ENCODE measurements at regions not wholly inside any gene's neighbourhood (a gene's known extent, or its start where the extent isn't known, plus 50 kb on each side); places are given as distances from the start of the nearest gene placed in this dataset.

DNA sequence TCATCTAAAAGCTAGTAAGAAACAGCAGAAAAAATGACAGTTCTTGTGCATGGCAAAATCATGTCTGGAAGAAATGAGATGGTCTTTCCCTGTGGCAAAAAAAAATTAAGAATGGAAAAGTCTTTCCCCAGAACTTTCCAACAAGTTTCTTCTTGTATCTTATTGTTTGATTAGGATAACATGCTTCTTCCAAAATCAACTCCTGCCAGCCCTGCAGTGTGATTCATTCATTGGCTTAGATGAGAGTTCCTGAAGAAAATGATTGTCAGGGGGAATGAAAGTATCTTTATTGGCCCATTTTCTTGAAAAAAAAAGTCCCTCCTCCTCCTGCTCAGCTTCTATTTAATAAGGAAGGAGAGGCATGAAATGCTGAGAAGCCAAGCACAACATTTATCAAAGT, 407.7 kb downstream of the ARAP2 start:
- CTCF ChIA-PET = no interaction called here
- Mint-ChIP-seq H3K4me1 (no peaks in the 10 kb centered on the region), H3K27me3 (no peaks in the 10 kb centered on the region), H3K9me3 (no peaks in the 10 kb centered on the region), H3K4me3 (no peak overlapping the region), H3K36me3 (no peaks in the 10 kb centered on the region), H3K27ac (no peak overlapping the region)
- POLR2A ChIA-PET = no interaction called here
- no peaks in the 10 kb centered on the region for H3K4me1 ChIP-seq (ENCODE audit: control insufficient read depth in 1 of 2, extremely low read depth in 1 of 2, insufficient read depth in 2 of 2, low read length in 2 of 2)
- ATAC-seq (replicated peaks in 1 of 4) (no peak), DNase-seq (no peak)
- H3K36me3 ChIP-seq (ENCODE audit: control insufficient read depth in 2 of 2, extremely low read depth in 1 of 2, insufficient read depth in 1 of 2, low read length in 1 of 2) = no peaks in the 10 kb centered on the region
- no peak overlapping the region for H3K27ac ChIP-seq (ENCODE audit: low read length)
- H3K4me3 ChIP-seq (ENCODE audit: control insufficient read depth in 1 of 2, extremely low read depth in 1 of 2, low read length in 1 of 2) = no peak overlapping the region
- no peaks in the 10 kb centered on the region for H3K9me3 ChIP-seq
- no peaks in the 10 kb centered on the region for H3K27me3 ChIP-seq (replicated peaks in 1 of 2; ENCODE audit: control insufficient read depth in 2 of 2, extremely low read depth in 1 of 2, insufficient read depth in 2 of 2, low read length in 1 of 2)

GRCh38 chr4:35867057-35867456, 377.3 kb downstream of the ARAP2 start:
- Histone ChIP-seq H3K4me3 (ENCODE audit: control insufficient read depth in 1 of 2, extremely low read depth in 1 of 2, low read length in 1 of 2) (no peak overlapping the region), H3K27me3 (replicated peaks in 1 of 2; ENCODE audit: control insufficient read depth in 2 of 2, extremely low read depth in 1 of 2, insufficient read depth in 2 of 2, low read length in 1 of 2) (peaks cover 0 to 3% of the 10 kb centered on the region in 2 experiments), H3K36me3 (ENCODE audit: control insufficient read depth in 2 of 2, extremely low read depth in 1 of 2, insufficient read depth in 1 of 2, low read length in 1 of 2) (no peaks in the 10 kb centered on the region), H3K27ac (ENCODE audit: low read length) (no peak overlapping the region), H3K4me1 (ENCODE audit: control insufficient read depth in 1 of 2, extremely low read depth in 1 of 2, insufficient read depth in 2 of 2, low read length in 2 of 2) (no peaks in the 10 kb centered on the region), H3K9me3 (no peaks in the 10 kb centered on the region)
- ATAC-seq (replicated peaks in 1 of 4) (no peak), DNase-seq (no peak)
- no peaks in the 10 kb centered on the region for H3K9me3 Mint-ChIP-seq
- no peaks in the 10 kb centered on the region for H3K36me3 Mint-ChIP-seq
- no peaks in the 10 kb centered on the region for H3K27me3 Mint-ChIP-seq
- ChIA-PET POLR2A (no interaction called here), CTCF (no interaction called here)
- H3K4me3 Mint-ChIP-seq = no peak overlapping the region
- no peak overlapping the region for H3K27ac Mint-ChIP-seq
- no peaks in the 10 kb centered on the region for H3K4me1 Mint-ChIP-seq

- H3K4me1 Mint-ChIP-seq = no peaks in the 10 kb centered on the region
- Histone ChIP-seq H3K36me3 (ENCODE audit: control insufficient read depth in 2 of 2, extremely low read depth in 1 of 2, insufficient read depth in 1 of 2, low read length in 1 of 2) (no peaks in the 10 kb centered on the region), H3K27me3 (replicated peaks in 1 of 2; ENCODE audit: control insufficient read depth in 2 of 2, extremely low read depth in 1 of 2, insufficient read depth in 2 of 2, low read length in 1 of 2) (no peaks in the 10 kb centered on the region), H3K4me1 (ENCODE audit: control insufficient read depth in 1 of 2, extremely low read depth in 1 of 2, insufficient read depth in 2 of 2, low read length in 2 of 2) (no peaks in the 10 kb centered on the region), H3K9me3 (no peaks in the 10 kb centered on the region), H3K4me3 (ENCODE audit: control insufficient read depth in 1 of 2, extremely low read depth in 1 of 2, low read length in 1 of 2) (no peak overlapping the region), H3K27ac (ENCODE audit: low read length) (no peak overlapping the region)
- no peak for ATAC-seq (replicated peaks in 1 of 4)
- H3K36me3 Mint-ChIP-seq = no peaks in the 10 kb centered on the region
- H3K9me3 Mint-ChIP-seq = no peaks in the 10 kb centered on the region
- DNase-seq = no peak
- ChIA-PET POLR2A (no interaction called here), CTCF (no interaction called here)
- no peak overlapping the region for H3K27ac Mint-ChIP-seq
- H3K4me3 Mint-ChIP-seq = no peak overlapping the region
- no peaks in the 10 kb centered on the region for H3K27me3 Mint-ChIP-seq
- no CpG with 5 or more reads among the region's 1 CpG for WGBS (ENCODE audit: insufficient coverage)
Measured at GRCh38 chr4:35872273-35872672, 372.0 kb downstream of the ARAP2 start.

DNA sequence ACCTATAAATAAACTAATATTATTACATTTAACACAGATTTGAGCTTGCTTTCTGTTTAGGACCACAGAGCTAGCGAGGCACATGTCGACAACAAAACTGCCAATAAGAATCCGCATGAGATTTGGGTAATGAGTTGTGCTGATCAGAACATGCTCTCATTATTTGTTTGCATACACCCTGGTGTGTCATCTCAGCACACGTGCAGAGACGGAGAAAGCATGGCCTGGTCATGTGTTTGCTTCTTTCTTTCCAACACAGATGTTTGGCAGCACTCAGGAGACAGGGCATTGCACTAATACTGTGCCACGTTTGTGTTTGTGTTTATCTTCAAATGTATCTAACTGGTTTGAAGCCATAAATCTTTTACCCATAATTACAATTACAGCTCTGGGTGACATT, 364.8 kb downstream of the ARAP2 start:
- WGBS (ENCODE audit: insufficient coverage) = 80% methylated on average over 3 of the region's 6 CpGs
- POLR2A ChIA-PET = no interaction called here
- H3K4me1 ChIP-seq (ENCODE audit: control insufficient read depth in 1 of 2, extremely low read depth in 1 of 2, insufficient read depth in 2 of 2, low read length in 2 of 2) = no peaks in the 10 kb centered on the region
- H3K9me3 ChIP-seq = no peaks in the 10 kb centered on the region
- Mint-ChIP-seq H3K4me1 (no peaks in the 10 kb centered on the region), H3K36me3 (no peaks in the 10 kb centered on the region), H3K4me3 (no peak overlapping the region), H3K27ac (no peak overlapping the region), H3K27me3 (peaks cover 0 to 7% of the 10 kb centered on the region in 2 donors), H3K9me3 (no peaks in the 10 kb centered on the region)
- no peak overlapping the region for H3K4me3 ChIP-seq (ENCODE audit: control insufficient read depth in 1 of 2, extremely low read depth in 1 of 2, low read length in 1 of 2)
- no peaks in the 10 kb centered on the region for H3K27me3 ChIP-seq (replicated peaks in 1 of 2; ENCODE audit: control insufficient read depth in 2 of 2, extremely low read depth in 1 of 2, insufficient read depth in 2 of 2, low read length in 1 of 2)
- no peaks in the 10 kb centered on the region for H3K36me3 ChIP-seq (ENCODE audit: control insufficient read depth in 2 of 2, extremely low read depth in 1 of 2, insufficient read depth in 1 of 2, low read length in 1 of 2)
- DNase-seq (no peak), ATAC-seq (replicated peaks in 1 of 4) (no peak)
- CTCF ChIA-PET = no interaction called here
- H3K27ac ChIP-seq (ENCODE audit: low read length) = no peak overlapping the region

DNA sequence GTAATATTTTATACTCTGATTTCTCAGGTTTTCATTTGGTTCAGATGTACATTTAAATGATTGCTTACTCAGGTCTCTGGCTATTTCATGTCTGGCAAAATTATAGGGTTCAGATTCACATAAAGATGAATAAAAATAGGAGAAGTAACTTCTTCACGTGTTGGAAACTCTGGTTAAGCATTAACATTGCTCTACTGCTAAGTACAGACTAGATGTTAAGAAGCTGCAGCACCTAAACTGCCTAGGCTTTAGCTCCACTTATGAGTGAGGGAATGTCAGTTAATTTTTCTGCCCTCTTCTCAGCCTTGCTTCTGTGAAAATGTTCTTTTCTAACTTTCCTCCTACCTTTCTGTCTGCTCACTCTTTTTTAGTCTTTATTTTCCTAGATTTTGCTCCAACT, 361.2 kb downstream of the ARAP2 start:
- Histone ChIP-seq H3K4me1 (ENCODE audit: control insufficient read depth in 1 of 2, extremely low read depth in 1 of 2, insufficient read depth in 2 of 2, low read length in 2 of 2) (no peaks in the 10 kb centered on the region), H3K36me3 (ENCODE audit: control insufficient read depth in 2 of 2, extremely low read depth in 1 of 2, insufficient read depth in 1 of 2, low read length in 1 of 2) (no peaks in the 10 kb centered on the region), H3K4me3 (ENCODE audit: control insufficient read depth in 1 of 2, extremely low read depth in 1 of 2, low read length in 1 of 2) (no peak overlapping the region), H3K27ac (ENCODE audit: low read length) (no peak overlapping the region), H3K27me3 (replicated peaks in 1 of 2; ENCODE audit: control insufficient read depth in 2 of 2, extremely low read depth in 1 of 2, insufficient read depth in 2 of 2, low read length in 1 of 2) (no peaks in the 10 kb centered on the region), H3K9me3 (no peaks in the 10 kb centered on the region)
- DNase-seq (no peak), ATAC-seq (replicated peaks in 1 of 4) (no peak)
- WGBS (ENCODE audit: insufficient coverage) = no CpG with 5 or more reads among the region's 1 CpG
- POLR2A ChIA-PET = no interaction called here
- H3K4me3 Mint-ChIP-seq = no peak overlapping the region
- CTCF ChIA-PET = no interaction called here
- no peaks in the 10 kb centered on the region for H3K4me1 Mint-ChIP-seq
- no peaks in the 10 kb centered on the region for H3K36me3 Mint-ChIP-seq
- H3K27me3 Mint-ChIP-seq = peaks cover 2 to 7% of the 10 kb centered on the region in 2 donors
- H3K9me3 Mint-ChIP-seq = peaks cover 0 to 3% (median 0%) of the 10 kb centered on the region in 3 donors
- H3K27ac Mint-ChIP-seq = no peak overlapping the region

GRCh38 chr4:35884714-35885480, 359.4 kb downstream of the ARAP2 start:
- Histone ChIP-seq H3K27ac (ENCODE audit: low read length) (no peak overlapping the region), H3K27me3 (replicated peaks in 1 of 2; ENCODE audit: control insufficient read depth in 2 of 2, extremely low read depth in 1 of 2, insufficient read depth in 2 of 2, low read length in 1 of 2) (no peaks in the 10 kb centered on the region), H3K9me3 (no peaks in the 10 kb centered on the region), H3K4me1 (ENCODE audit: control insufficient read depth in 1 of 2, extremely low read depth in 1 of 2, insufficient read depth in 2 of 2, low read length in 2 of 2) (no peaks in the 10 kb centered on the region), H3K4me3 (ENCODE audit: control insufficient read depth in 1 of 2, extremely low read depth in 1 of 2, low read length in 1 of 2) (no peak overlapping the region), H3K36me3 (ENCODE audit: control insufficient read depth in 2 of 2, extremely low read depth in 1 of 2, insufficient read depth in 1 of 2, low read length in 1 of 2) (no peaks in the 10 kb centered on the region)
- ChIA-PET CTCF (no interaction called here), POLR2A (no interaction called here)
- Mint-ChIP-seq H3K27ac (no peak overlapping the region), H3K4me3 (no peak overlapping the region), H3K36me3 (no peaks in the 10 kb centered on the region), H3K9me3 (peaks cover 0 to 3% (median 0%) of the 10 kb centered on the region in 3 donors), H3K27me3 (peaks cover 2 to 7% of the 10 kb centered on the region in 2 donors), H3K4me1 (no peaks in the 10 kb centered on the region)
- WGBS (ENCODE audit: insufficient coverage) = 40% methylated on average over 1 of the region's 3 CpGs
- no peak for ATAC-seq (replicated peaks in 1 of 4)
- no peak for DNase-seq

GRCh38 chr4:35897808-35898207, 346.5 kb downstream of the ARAP2 start:
- Histone ChIP-seq H3K4me3 (ENCODE audit: control insufficient read depth in 1 of 2, extremely low read depth in 1 of 2, low read length in 1 of 2) (no peak overlapping the region), H3K27me3 (replicated peaks in 1 of 2; ENCODE audit: control insufficient read depth in 2 of 2, extremely low read depth in 1 of 2, insufficient read depth in 2 of 2, low read length in 1 of 2) (peaks cover 0 to 5% of the 10 kb centered on the region in 2 experiments), H3K27ac (ENCODE audit: low read length) (no peak overlapping the region), H3K9me3 (no peaks in the 10 kb centered on the region), H3K36me3 (ENCODE audit: control insufficient read depth in 2 of 2, extremely low read depth in 1 of 2, insufficient read depth in 1 of 2, low read length in 1 of 2) (no peaks in the 10 kb centered on the region), H3K4me1 (ENCODE audit: control insufficient read depth in 1 of 2, extremely low read depth in 1 of 2, insufficient read depth in 2 of 2, low read length in 2 of 2) (no peaks in the 10 kb centered on the region)
- no peaks in the 10 kb centered on the region for H3K36me3 Mint-ChIP-seq
- ChIA-PET POLR2A (no interaction called here), CTCF (no interaction called here)
- DNase-seq = no peak
- H3K4me1 Mint-ChIP-seq = no peaks in the 10 kb centered on the region
- no peak overlapping the region for H3K4me3 Mint-ChIP-seq
- no peak overlapping the region for H3K27ac Mint-ChIP-seq
- no peak for ATAC-seq (replicated peaks in 1 of 4)
- peaks cover 9 to 19% of the 10 kb centered on the region in 2 donors for H3K27me3 Mint-ChIP-seq
- H3K9me3 Mint-ChIP-seq = peaks cover 0 to 2% (median 0%) of the 10 kb centered on the region in 3 donors
